AG09319 (cell line): ENCODE measurements at regions not wholly inside any gene's neighbourhood (a gene's known extent, or its start where the extent isn't known, plus 50 kb on each side); places are given as distances from the start of the nearest gene placed in this dataset.

ENCODE experiments used
- DNase-seq: peaks from one replicate; pipeline ENCODE4 v3.0.0-alpha.2; 2010; ENCODE audit warnings: low read depth; ENCODE audit errors: extremely low read depth
- TF ChIP-seq, protein P1 (sequence below): IDR thresholded peaks from 2 replicates; pipeline ENCODE4 v1.5.1; 2011; ENCODE audit warnings: low read depth, mild to moderate bottlenecking, inconsistent platforms, low read length, moderate library complexity

DNA sequence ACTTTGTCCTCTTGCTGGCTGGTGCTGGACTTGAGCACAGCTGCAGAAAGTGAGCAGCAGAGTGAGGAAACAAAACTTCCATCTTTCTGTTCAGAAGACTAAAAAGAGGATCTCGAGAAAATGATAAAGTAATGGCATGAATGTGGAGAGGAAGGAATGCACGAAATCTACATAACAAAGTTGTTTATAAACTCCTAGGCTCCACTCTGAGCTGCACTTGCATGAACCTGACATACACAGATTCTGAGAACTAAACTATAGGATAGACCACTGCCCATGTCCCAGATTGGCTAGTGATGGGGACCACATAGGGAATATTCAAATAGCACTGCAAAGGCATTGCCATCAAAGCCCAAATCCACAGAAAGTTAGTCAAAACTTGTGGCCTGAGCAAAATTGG is 121.1 kb upstream of the MON1B start:
- no peak for DNase-seq
- TF ChIP-seq, protein P1, sequence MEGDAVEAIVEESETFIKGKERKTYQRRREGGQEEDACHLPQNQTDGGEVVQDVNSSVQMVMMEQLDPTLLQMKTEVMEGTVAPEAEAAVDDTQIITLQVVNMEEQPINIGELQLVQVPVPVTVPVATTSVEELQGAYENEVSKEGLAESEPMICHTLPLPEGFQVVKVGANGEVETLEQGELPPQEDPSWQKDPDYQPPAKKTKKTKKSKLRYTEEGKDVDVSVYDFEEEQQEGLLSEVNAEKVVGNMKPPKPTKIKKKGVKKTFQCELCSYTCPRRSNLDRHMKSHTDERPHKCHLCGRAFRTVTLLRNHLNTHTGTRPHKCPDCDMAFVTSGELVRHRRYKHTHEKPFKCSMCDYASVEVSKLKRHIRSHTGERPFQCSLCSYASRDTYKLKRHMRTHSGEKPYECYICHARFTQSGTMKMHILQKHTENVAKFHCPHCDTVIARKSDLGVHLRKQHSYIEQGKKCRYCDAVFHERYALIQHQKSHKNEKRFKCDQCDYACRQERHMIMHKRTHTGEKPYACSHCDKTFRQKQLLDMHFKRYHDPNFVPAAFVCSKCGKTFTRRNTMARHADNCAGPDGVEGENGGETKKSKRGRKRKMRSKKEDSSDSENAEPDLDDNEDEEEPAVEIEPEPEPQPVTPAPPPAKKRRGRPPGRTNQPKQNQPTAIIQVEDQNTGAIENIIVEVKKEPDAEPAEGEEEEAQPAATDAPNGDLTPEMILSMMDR = no peak

DNA sequence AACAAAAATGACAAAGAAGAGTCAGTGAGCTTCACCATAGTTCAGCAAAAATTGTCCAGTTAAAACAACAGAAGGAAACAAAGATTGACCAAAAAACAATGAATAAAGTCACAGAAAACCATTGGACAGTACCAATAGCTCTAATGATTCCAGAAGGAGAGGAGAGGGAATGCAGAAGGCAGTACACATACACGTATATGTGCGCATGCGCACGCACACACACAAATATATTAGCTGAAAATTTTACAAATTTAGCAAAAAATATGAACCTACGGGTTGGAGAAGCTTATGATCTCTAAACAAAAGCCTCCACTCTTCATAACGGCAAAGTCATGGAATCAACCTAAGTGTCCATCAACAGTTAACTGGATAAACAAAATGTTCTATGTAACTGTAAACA is 120.3 kb upstream of the MON1B start:
- no peak for DNase-seq
- TF ChIP-seq, protein P1 = no peak

DNA sequence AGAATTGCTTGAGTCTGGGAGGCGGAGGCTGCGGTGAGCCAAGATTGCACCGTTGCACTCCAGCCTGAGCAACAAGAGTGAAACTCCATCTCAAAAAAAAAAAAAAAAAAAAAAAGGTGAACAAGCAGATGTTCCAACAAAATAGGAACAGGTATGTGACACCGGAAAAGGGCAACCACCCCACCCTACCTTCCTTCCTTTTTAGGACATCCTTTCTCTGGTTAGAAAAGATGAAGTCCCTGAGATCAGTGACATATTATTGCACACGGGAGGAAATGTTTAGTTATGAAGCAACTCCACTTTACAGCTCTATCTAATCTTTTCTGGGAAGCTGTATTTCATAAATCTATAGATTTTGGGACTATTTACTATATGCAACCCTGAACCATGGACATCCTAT is 114.2 kb upstream of the MON1B start:
- TF ChIP-seq, protein P1 = no peak
- no peak for DNase-seq

DNA sequence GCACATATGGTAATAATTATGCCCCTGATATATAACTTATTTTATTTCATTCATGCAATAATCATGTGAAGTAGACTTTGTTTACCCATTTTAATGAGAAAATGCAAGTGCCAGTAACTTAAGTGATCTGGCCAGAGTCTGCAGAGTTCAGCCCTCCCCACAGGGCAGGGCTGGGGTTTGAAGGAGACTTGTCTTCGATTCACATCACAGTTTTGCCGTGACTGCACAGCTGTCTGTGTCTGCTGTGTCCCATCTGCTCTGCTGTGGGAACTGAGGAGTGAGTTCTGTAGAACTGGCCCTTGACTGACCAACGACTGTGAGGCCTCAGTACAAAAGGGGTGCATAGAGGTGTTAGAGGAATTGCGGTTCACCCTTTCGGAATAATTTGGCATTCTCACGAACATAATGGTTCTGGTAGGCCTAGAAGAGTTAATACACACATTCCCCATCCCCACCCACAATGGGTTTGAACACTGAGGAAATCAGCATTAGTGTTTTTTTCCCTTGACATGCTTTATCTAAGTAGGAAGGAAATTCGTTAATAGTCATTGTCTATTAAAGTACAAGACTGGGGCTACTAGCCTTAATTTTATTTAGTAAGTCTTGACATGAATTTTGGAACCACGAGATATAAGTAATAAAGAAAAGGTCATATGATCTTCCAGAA is 113.6 kb upstream of the MON1B start:
- TF ChIP-seq, protein P1 = no peak
- DNase-seq = no peak

DNA sequence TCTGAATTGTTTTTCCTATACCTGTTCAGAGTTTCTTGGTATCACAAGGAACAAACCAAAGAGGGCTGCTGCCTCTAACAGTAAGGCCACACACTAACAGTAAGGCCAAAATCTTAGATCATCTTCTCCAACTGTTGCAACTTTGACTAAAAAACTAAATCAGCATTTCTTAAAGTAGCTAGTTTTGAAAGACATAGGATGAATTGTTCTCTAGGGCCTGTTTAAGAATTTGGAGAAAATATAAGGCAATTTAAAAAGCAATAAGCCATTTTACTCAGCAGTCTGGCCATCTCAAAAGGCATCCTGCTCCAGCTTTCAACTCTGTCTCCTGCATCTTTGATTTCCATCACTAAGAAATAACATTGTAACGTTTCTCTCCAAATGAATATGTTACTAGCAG is 105.0 kb upstream of the MON1B start:
- DNase-seq = no peak
- TF ChIP-seq, protein P1 = no peak

DNA sequence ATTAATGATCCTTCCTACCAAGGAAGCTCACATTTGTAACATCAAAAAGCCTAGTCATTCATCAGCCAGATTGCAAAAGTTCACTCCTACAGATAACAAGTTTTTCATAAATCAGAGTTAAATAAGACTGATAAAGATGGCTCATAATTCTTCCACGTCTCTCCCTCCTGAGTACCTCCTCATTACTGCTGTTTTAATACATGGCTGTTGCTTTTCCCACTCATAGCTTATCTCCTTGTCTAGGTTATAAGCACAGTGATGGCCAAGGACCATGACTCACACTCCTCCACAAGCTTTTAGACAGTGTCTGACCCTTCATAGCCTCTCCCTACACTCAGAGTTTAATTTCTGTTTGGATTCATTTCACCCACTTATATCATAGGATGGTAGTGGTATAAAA is 100.9 kb upstream of the MON1B start:
- no peak for DNase-seq
- TF ChIP-seq, protein P1 = no peak

DNA sequence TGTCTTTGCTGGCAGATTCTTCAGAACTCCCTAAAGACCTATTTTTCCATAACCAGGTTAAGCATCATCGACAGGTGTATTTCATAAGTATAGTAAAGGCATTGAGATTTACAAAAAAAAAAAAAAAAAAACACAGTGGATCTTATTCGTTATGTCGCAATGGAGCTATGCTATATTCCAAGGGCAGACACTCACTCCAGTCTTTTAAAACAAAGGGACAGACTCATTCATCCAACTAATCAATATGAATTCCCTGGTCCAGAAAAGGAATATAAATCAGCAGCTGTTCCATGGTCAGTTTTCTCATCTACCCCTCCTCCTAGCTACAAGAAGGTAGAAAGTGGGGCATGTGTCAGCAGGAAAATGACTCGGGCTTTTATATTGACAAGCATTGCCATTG is 97.7 kb upstream of the MON1B start:
- no peak for DNase-seq
- TF ChIP-seq, protein P1 = no peak
